ENCODE measurements at regions not wholly inside any gene's neighbourhood (a gene's known extent, or its start where the extent isn't known, plus 50 kb on each side); places are given as distances from the start of the nearest gene placed in this dataset.

GRCh38 chr2:150544731-150545130, 57.3 kb upstream of the RND3 start:
- CTCF ChIA-PET: no interaction called here
- H3K4me1 ChIP-seq (ENCODE audit: control insufficient read depth in 1 of 2, insufficient read depth in 2 of 2, low read length in 2 of 2): no peaks in the 10 kb centered on the region
- H4K20me1 ChIP-seq (ENCODE audit: insufficient read depth): no peaks in the 10 kb centered on the region
- H3K79me2 ChIP-seq (ENCODE audit: insufficient read depth, low read length): no peaks in the 10 kb centered on the region
- RAD21 ChIA-PET (ENCODE audit: low non-redundant PET in 1 of 2, low total read pairs in 2 of 2, uncharacterized antibody in 2 of 2, unreplicated experiment in 2 of 2): no interaction called here
- ATAC-seq (no peak), DNase-seq (ENCODE audit: low read depth, low spot score) (no peak)
- TF ChIP-seq SIN3A (IDR thresholded peaks at IDR 0.05; ENCODE audit: low read depth) (no peak), ZBTB33 (IDR thresholded peaks at IDR 0.05; ENCODE audit: extremely low read depth, insufficient replicate concordance, low read length) (no peak), EZH2phosphoT487 (IDR thresholded peaks at IDR 0.05; ENCODE audit: borderline replicate concordance) (no peak), RAD21 (IDR thresholded peaks at IDR 0.05; ENCODE audit: low read depth) (no peak), CTCF (IDR thresholded peaks at IDR 0.05 in 2 of 3, conservative IDR thresholded peaks at IDR 0.05 in 1 of 3; ENCODE audit: borderline replicate concordance in 1 of 3, insufficient read depth in 1 of 3, low read depth in 2 of 3, low read length in 2 of 3) (no peak), POLR2AphosphoS5 (IDR thresholded peaks at IDR 0.05; ENCODE audit: low read depth, low read length) (no peak), JUND (IDR thresholded peaks at IDR 0.05) (no peak), ZFX (IDR thresholded peaks at IDR 0.05) (no peak), CEBPB (IDR thresholded peaks at IDR 0.05; ENCODE audit: low read depth) (no peak), ZNF274 (IDR thresholded peaks at IDR 0.05; ENCODE audit: low read depth, low read length) (no peak), POLR2A (IDR thresholded peaks at IDR 0.05; ENCODE audit: borderline replicate concordance, extremely low read depth, insufficient read depth, insufficient read length) (no peak), EGR1 (IDR thresholded peaks at IDR 0.05; ENCODE audit: low read depth) (no peak), EZH2 (IDR thresholded peaks at IDR 0.05) (no peak), TCF7L2 (IDR thresholded peaks at IDR 0.05; ENCODE audit: borderline replicate concordance, extremely low read depth, insufficient read depth, insufficient read length) (no peak), ATF3 (IDR thresholded peaks at IDR 0.05) (no peak), YY1 (IDR thresholded peaks at IDR 0.05; ENCODE audit: extremely low read depth, insufficient replicate concordance, low read depth, low read length) (no peak)
- H3K4me3 ChIP-seq (replicated peaks in 1 of 2; ENCODE audit: low read depth in 1 of 2, low read length in 2 of 2): no peak overlapping the region
- H3K9me2 ChIP-seq (ENCODE audit: insufficient read depth): no peaks in the 10 kb centered on the region; the same call in 1 of the 2 replicates
- no peak overlapping the region for H3K27ac ChIP-seq (ENCODE audit: low read depth, low read length)
- H3K9ac ChIP-seq (ENCODE audit: low read length): no peak overlapping the region
- H3K9me3 ChIP-seq (ENCODE audit: control insufficient read depth in 1 of 2, insufficient read depth in 1 of 2, low read depth in 1 of 2, low read length in 2 of 2): no peaks in the 10 kb centered on the region
- POLR2A ChIA-PET: no interaction called here
- BruUV-seq (replicated peaks): no TSS peak
- H2AFZ ChIP-seq (ENCODE audit: low read depth, low read length, poor library complexity, severe bottlenecking): no peak overlapping the region
- no peak overlapping the region for H3K4me2 ChIP-seq (ENCODE audit: low read length)
- intact Hi-C loops (cut with micrococcal nuclease): no loop called here
- no peaks in the 10 kb centered on the region for H3K36me3 ChIP-seq (ENCODE audit: control insufficient read depth in 1 of 2, insufficient read depth in 2 of 2, low read length in 2 of 2)
- H3K27me3 ChIP-seq (ENCODE audit: insufficient read depth, low read length): no peaks in the 10 kb centered on the region
